ENCODE measurements at regions not wholly inside any gene's neighbourhood (a gene's known extent, or its start where the extent isn't known, plus 50 kb on each side); places are given as distances from the start of the nearest gene placed in this dataset.

GRCh38 chr1:102241431-102242338, 245.0 kb upstream of the OLFM3 start:
- BruUV-seq (replicated peaks), result no TSS peak
- Histone ChIP-seq H3K79me2 (ENCODE audit: insufficient read depth, low read depth, low read length) (no peaks in the 10 kb centered on the region), H3K36me3 (ENCODE audit: insufficient read depth, low read length) (no peaks in the 10 kb centered on the region), H4K20me1 (ENCODE audit: insufficient read depth, low read length) (no peaks in the 10 kb centered on the region), H3K4me3 (ENCODE audit: low read depth, low read length, poor library complexity, severe bottlenecking) (no peak overlapping the region), H3K9me3 (ENCODE audit: low read length) (no peaks in the 10 kb centered on the region), H2AFZ (ENCODE audit: low read length) (no peak overlapping the region), H3K4me1 (ENCODE audit: insufficient read depth, low read length, poor library complexity, severe bottlenecking) (no peaks in the 10 kb centered on the region), H3K4me2 (ENCODE audit: low read length) (no peak overlapping the region), H3K9me2 (ENCODE audit: insufficient read depth, low read length) (no peaks in the 10 kb centered on the region), H3K27ac (ENCODE audit: low read depth, low read length, poor library complexity, severe bottlenecking) (no peak overlapping the region)
- ChIA-PET CTCF (ENCODE audit: unreplicated experiment) (no interaction called here), POLR2A (interaction anchor here (0.7 kb wide), 1 partner anchor 19 kb away, joined by 5 read pairs; no protein-coding TSS in a partner anchor)
- TF ChIP-seq CTCF (conservative IDR thresholded peaks at IDR 0.05; ENCODE audit: low read length) (no peak), EZH2phosphoT487 (IDR thresholded peaks at IDR 0.05; ENCODE audit: borderline replicate concordance, low read depth, low read length) (no peak)
- no peak for DNase-seq (ENCODE audit: low spot score)
- intact Hi-C loops (cut with micrococcal nuclease; ENCODE audit: unreplicated experiment), result no loop called here

DNA sequence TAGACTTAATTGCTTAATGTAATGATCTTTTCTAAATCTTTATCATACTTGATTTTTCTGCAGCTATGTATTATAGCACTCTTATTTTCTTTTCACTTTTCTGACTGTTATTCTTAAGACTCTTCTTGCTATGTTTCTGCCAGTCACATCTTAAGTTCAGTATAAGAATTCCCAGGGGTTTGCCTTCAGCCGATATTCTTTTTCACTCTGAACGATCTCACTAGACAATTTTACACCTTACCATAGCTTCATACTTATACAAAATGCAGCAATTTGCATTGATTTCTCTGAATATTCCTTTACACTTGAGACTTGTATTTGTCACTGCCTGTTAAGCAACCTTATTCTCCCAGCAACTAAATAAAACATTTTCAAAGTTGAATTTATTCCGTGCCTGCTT, 242.5 kb upstream of the OLFM3 start:
- ChIA-PET CTCF (ENCODE audit: unreplicated experiment) (no interaction called here), POLR2A (interaction anchor here (0.5 to 1.0 kb wide), 2 partner anchors 14 to 1010 kb away, joined by 4 read pairs; no protein-coding TSS in a partner anchor)
- H3K9me3 ChIP-seq (ENCODE audit: low read length), result no peaks in the 10 kb centered on the region
- H3K9me2 ChIP-seq (ENCODE audit: insufficient read depth, low read length), result no peaks in the 10 kb centered on the region
- DNase-seq (ENCODE audit: low spot score), result no peak
- intact Hi-C loops (cut with micrococcal nuclease; ENCODE audit: unreplicated experiment), result no loop called here
- no peaks in the 10 kb centered on the region for H4K20me1 ChIP-seq (ENCODE audit: insufficient read depth, low read length)
- no peak overlapping the region for H2AFZ ChIP-seq (ENCODE audit: low read length)
- H3K27ac ChIP-seq (ENCODE audit: low read depth, low read length, poor library complexity, severe bottlenecking), result no peak overlapping the region
- TF ChIP-seq EZH2phosphoT487 (IDR thresholded peaks at IDR 0.05; ENCODE audit: borderline replicate concordance, low read depth, low read length) (no peak), CTCF (conservative IDR thresholded peaks at IDR 0.05; ENCODE audit: low read length) (no peak)
- H3K4me1 ChIP-seq (ENCODE audit: insufficient read depth, low read length, poor library complexity, severe bottlenecking), result no peaks in the 10 kb centered on the region
- no peaks in the 10 kb centered on the region for H3K79me2 ChIP-seq (ENCODE audit: insufficient read depth, low read depth, low read length)
- H3K36me3 ChIP-seq (ENCODE audit: insufficient read depth, low read length), result no peaks in the 10 kb centered on the region
- H3K4me3 ChIP-seq (ENCODE audit: low read depth, low read length, poor library complexity, severe bottlenecking), result no peak overlapping the region
- BruUV-seq (replicated peaks), result no TSS peak
- no peak overlapping the region for H3K4me2 ChIP-seq (ENCODE audit: low read length)

Measured in OCI-LY7 (cell line).